Mucosa of gallbladder (tissue), 1 donor: ENCODE measurements at regions not wholly inside any gene's neighbourhood (a gene's known extent, or its start where the extent isn't known, plus 50 kb on each side); places are given as distances from the start of the nearest gene placed in this dataset.

ENCODE experiments used
- DNase-seq: peaks from one replicate; pipeline ENCODE4 v3.0.0-alpha.2; 2020; ENCODE audit warnings: low spot score
- donor health status: DM: no; HTN: no; CAD: no.

GRCh38 chr6:108734271-108734922 is 113.8 kb upstream of the ARMC2 start:
- no peak for DNase-seq

- no peak for DNase-seq
Measured at GRCh38 chr6:108735310-108736001, 112.8 kb upstream of the ARMC2 start.

- no peak for DNase-seq
Measured at GRCh38 chr6:108736002-108736361, 112.2 kb upstream of the ARMC2 start.

- no peak for DNase-seq
Measured at GRCh38 chr6:108736832-108737231, 111.4 kb upstream of the ARMC2 start.

GRCh38 chr6:108737594-108738546 is 110.4 kb upstream of the ARMC2 start:
- no peak for DNase-seq

- no peak for DNase-seq
Measured at GRCh38 chr6:108738684-108739416, 109.4 kb upstream of the ARMC2 start.

GRCh38 chr6:108739496-108740330 is 108.5 kb upstream of the ARMC2 start:
- DNase-seq = peak; percentile 36

- no peak for DNase-seq
Measured at GRCh38 chr6:108741331-108741989, 106.8 kb upstream of the ARMC2 start.

GRCh38 chr6:108742041-108742440 is 106.2 kb upstream of the ARMC2 start:
- no peak for DNase-seq

- DNase-seq = no peak
Measured at GRCh38 chr6:108744244-108744972, 103.8 kb upstream of the ARMC2 start.

GRCh38 chr6:108744996-108745395 is 103.2 kb upstream of the ARMC2 start:
- no peak for DNase-seq

GRCh38 chr6:108745664-108746336 is 102.4 kb upstream of the ARMC2 start:
- DNase-seq = no peak

- DNase-seq = no peak
Measured at GRCh38 chr6:108746366-108746765, 101.9 kb upstream of the ARMC2 start.

- DNase-seq = no peak
Measured at GRCh38 chr6:108746836-108747575, 101.2 kb upstream of the ARMC2 start.

GRCh38 chr6:108748055-108748454 is 100.2 kb upstream of the ARMC2 start:
- DNase-seq = no peak

- no peak for DNase-seq
Measured at GRCh38 chr6:108748959-108749358, 99.3 kb upstream of the ARMC2 start.

GRCh38 chr6:108750801-108751200 is 97.4 kb upstream of the ARMC2 start:
- no peak for DNase-seq

- DNase-seq = no peak
Measured at GRCh38 chr6:108751282-108751681, 96.9 kb upstream of the ARMC2 start.
